ENCODE measurements at regions not wholly inside any gene's neighbourhood (a gene's known extent, or its start where the extent isn't known, plus 50 kb on each side); places are given as distances from the start of the nearest gene placed in this dataset.

DNA sequence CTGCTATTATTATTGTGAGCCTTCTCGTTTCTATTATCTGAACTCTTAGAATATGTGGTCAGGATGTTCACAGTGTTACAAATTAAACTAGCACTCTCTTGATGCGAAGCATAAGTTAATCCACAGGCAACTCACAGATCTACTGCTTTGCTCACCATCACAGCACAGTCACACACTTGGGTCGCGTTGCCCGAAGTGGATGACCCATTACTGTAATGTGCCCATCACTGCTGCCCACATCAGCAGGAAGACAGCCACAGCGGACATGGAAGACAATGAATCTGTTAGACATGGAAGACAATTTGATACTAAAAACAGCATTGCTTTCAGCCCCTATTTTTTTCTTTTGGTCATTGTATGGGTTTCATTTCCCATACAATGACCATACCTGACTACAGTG lies 216.4 kb upstream of the B3GAT1 start:
- H3K9ac ChIP-seq (ENCODE audit: low read length in 5 of 5), result no peak overlapping the region
- H3K9me3 ChIP-seq (ENCODE audit: control insufficient read depth in 5 of 5, low read length in 5 of 5), result no peaks in the 10 kb centered on the region
- H3K4me1 ChIP-seq (ENCODE audit: control insufficient read depth in 5 of 5, insufficient read depth in 5 of 5, low read length in 5 of 5), result no peaks in the 10 kb centered on the region
- H3K27me3 ChIP-seq (ENCODE audit: control insufficient read depth in 5 of 5, insufficient read depth in 4 of 5, low read length in 5 of 5), result peaks cover 0 to 12% (median 0%) of the 10 kb centered on the region in 5 donors
- H3K27ac ChIP-seq (ENCODE audit: low read depth, low read length), result no peak overlapping the region
- no peak overlapping the region for H3K4me3 ChIP-seq (ENCODE audit: low read depth in 1 of 5, low read length in 5 of 5)
- no peaks in the 10 kb centered on the region for H3K36me3 ChIP-seq (ENCODE audit: control insufficient read depth in 5 of 5, insufficient read depth in 5 of 5, low read length in 5 of 5)

GRCh38 chr11:134626032-134626431 lies 214.0 kb upstream of the B3GAT1 start:
- Histone ChIP-seq H3K27me3 (ENCODE audit: control insufficient read depth in 5 of 5, insufficient read depth in 4 of 5, low read length in 5 of 5) (peaks cover 0 to 9% (median 2%) of the 10 kb centered on the region in 5 donors), H3K9me3 (ENCODE audit: control insufficient read depth in 5 of 5, low read length in 5 of 5) (no peaks in the 10 kb centered on the region), H3K4me1 (ENCODE audit: control insufficient read depth in 5 of 5, insufficient read depth in 5 of 5, low read length in 5 of 5) (no peaks in the 10 kb centered on the region), H3K9ac (ENCODE audit: low read length in 5 of 5) (no peak overlapping the region), H3K36me3 (ENCODE audit: control insufficient read depth in 5 of 5, insufficient read depth in 5 of 5, low read length in 5 of 5) (no peaks in the 10 kb centered on the region), H3K4me3 (ENCODE audit: low read depth in 1 of 5, low read length in 5 of 5) (no peak overlapping the region), H3K27ac (ENCODE audit: low read depth, low read length) (no peak overlapping the region)

- H3K9me3 ChIP-seq (ENCODE audit: control insufficient read depth in 5 of 5, low read length in 5 of 5), result no peaks in the 10 kb centered on the region
- H3K4me3 ChIP-seq (ENCODE audit: low read depth in 1 of 5, low read length in 5 of 5), result no peak overlapping the region
- H3K9ac ChIP-seq (ENCODE audit: low read length in 5 of 5), result no peak overlapping the region
These were observed 213.6 kb upstream of the B3GAT1 start for GRCh38 chr11:134625631-134626030.

GRCh38 chr11:134625151-134625550 lies 213.1 kb upstream of the B3GAT1 start:
- Histone ChIP-seq H3K9me3 (ENCODE audit: control insufficient read depth in 5 of 5, low read length in 5 of 5) (no peaks in the 10 kb centered on the region), H3K27me3 (ENCODE audit: control insufficient read depth in 5 of 5, insufficient read depth in 4 of 5, low read length in 5 of 5) (peaks cover 0 to 9% (median 2%) of the 10 kb centered on the region in 5 donors), H3K27ac (ENCODE audit: low read depth, low read length) (no peak overlapping the region), H3K36me3 (ENCODE audit: control insufficient read depth in 5 of 5, insufficient read depth in 5 of 5, low read length in 5 of 5) (no peaks in the 10 kb centered on the region), H3K9ac (ENCODE audit: low read length in 5 of 5) (no peak overlapping the region), H3K4me1 (ENCODE audit: control insufficient read depth in 5 of 5, insufficient read depth in 5 of 5, low read length in 5 of 5) (no peaks in the 10 kb centered on the region), H3K4me3 (ENCODE audit: low read depth in 1 of 5, low read length in 5 of 5) (no peak overlapping the region)

More at GRCh38 chr11:134625631-134626030, 213.6 kb upstream of the B3GAT1 start:
- no peak overlapping the region for H3K27ac ChIP-seq (ENCODE audit: low read depth, low read length)
- H3K4me1 ChIP-seq (ENCODE audit: control insufficient read depth in 5 of 5, insufficient read depth in 5 of 5, low read length in 5 of 5), result no peaks in the 10 kb centered on the region
- H3K36me3 ChIP-seq (ENCODE audit: control insufficient read depth in 5 of 5, insufficient read depth in 5 of 5, low read length in 5 of 5), result no peaks in the 10 kb centered on the region
- H3K27me3 ChIP-seq (ENCODE audit: control insufficient read depth in 5 of 5, insufficient read depth in 4 of 5, low read length in 5 of 5), result peaks cover 0 to 9% (median 2%) of the 10 kb centered on the region in 5 donors

DNA sequence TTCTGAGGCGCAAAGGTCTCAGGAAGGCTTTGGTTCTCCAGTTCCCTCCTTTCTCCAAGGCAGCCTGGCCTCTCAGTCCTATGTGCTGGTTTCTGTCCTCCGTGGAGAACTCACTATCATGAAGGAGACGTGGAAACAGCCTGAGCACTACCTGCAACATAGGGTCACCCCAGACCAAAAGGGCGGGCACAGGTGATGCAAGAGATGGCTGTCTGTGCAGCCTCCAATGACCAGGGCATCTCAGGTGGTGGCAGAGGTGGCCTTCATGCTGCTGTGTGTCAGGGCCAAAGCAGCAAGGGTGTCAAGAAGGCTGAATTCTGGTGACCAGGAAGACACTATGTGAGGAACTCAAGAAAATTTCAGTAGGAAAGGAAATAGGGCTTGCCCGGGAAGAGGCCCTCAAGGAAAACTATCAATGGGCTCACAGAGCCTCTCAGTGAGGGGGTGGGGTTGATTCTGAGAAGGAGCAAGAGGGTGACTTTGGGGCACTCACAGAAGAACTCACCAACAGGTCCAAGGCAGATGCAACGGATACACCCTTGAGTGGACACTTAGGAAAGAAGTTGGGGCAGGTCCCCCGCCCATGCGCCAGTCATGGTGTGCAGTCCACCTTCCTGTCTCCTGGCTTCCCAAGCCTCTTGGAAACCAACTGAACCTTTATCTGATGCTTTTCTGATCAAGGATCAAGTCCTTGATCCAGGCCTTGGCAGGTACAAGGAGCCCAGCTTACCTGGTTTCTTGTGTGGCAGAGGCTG lies 212.3 kb upstream of the B3GAT1 start:
- H3K9me3 ChIP-seq (ENCODE audit: control insufficient read depth in 5 of 5, low read length in 5 of 5), result no peaks in the 10 kb centered on the region
- H3K27ac ChIP-seq (ENCODE audit: low read depth, low read length), result no peak overlapping the region
- no peak overlapping the region for H3K4me3 ChIP-seq (ENCODE audit: low read depth in 1 of 5, low read length in 5 of 5)
- H3K36me3 ChIP-seq (ENCODE audit: control insufficient read depth in 5 of 5, insufficient read depth in 5 of 5, low read length in 5 of 5), result no peaks in the 10 kb centered on the region
- H3K9ac ChIP-seq (ENCODE audit: low read length in 5 of 5), result no peak overlapping the region
- peaks cover 0 to 9% (median 2%) of the 10 kb centered on the region in 5 donors for H3K27me3 ChIP-seq (ENCODE audit: control insufficient read depth in 5 of 5, insufficient read depth in 4 of 5, low read length in 5 of 5)
- H3K4me1 ChIP-seq (ENCODE audit: control insufficient read depth in 5 of 5, insufficient read depth in 5 of 5, low read length in 5 of 5), result no peaks in the 10 kb centered on the region

- H3K9ac ChIP-seq (ENCODE audit: low read length in 5 of 5), result no peak overlapping the region
These were observed 211.7 kb upstream of the B3GAT1 start for GRCh38 chr11:134623711-134624110.

GRCh38 chr11:134622458-134622857 lies 210.4 kb upstream of the B3GAT1 start:
- Histone ChIP-seq H3K27ac (ENCODE audit: low read depth, low read length) (no peak overlapping the region), H3K36me3 (ENCODE audit: control insufficient read depth in 5 of 5, insufficient read depth in 5 of 5, low read length in 5 of 5) (no peaks in the 10 kb centered on the region), H3K4me1 (ENCODE audit: control insufficient read depth in 5 of 5, insufficient read depth in 5 of 5, low read length in 5 of 5) (no peaks in the 10 kb centered on the region), H3K4me3 (ENCODE audit: low read depth in 1 of 5, low read length in 5 of 5) (no peak overlapping the region), H3K9me3 (ENCODE audit: control insufficient read depth in 5 of 5, low read length in 5 of 5) (no peaks in the 10 kb centered on the region), H3K27me3 (ENCODE audit: control insufficient read depth in 5 of 5, insufficient read depth in 4 of 5, low read length in 5 of 5) (peaks cover 0 to 5% (median 0%) of the 10 kb centered on the region in 5 donors), H3K9ac (ENCODE audit: low read length in 5 of 5) (no peak overlapping the region)

More at GRCh38 chr11:134623711-134624110, 211.7 kb upstream of the B3GAT1 start:
- H3K9me3 ChIP-seq (ENCODE audit: control insufficient read depth in 5 of 5, low read length in 5 of 5), result no peaks in the 10 kb centered on the region
- H3K27me3 ChIP-seq (ENCODE audit: control insufficient read depth in 5 of 5, insufficient read depth in 4 of 5, low read length in 5 of 5), result peaks cover 0 to 9% (median 2%) of the 10 kb centered on the region in 5 donors
- no peaks in the 10 kb centered on the region for H3K4me1 ChIP-seq (ENCODE audit: control insufficient read depth in 5 of 5, insufficient read depth in 5 of 5, low read length in 5 of 5)
- H3K4me3 ChIP-seq (ENCODE audit: low read depth in 1 of 5, low read length in 5 of 5), result no peak overlapping the region
- no peak overlapping the region for H3K27ac ChIP-seq (ENCODE audit: low read depth, low read length)
- H3K36me3 ChIP-seq (ENCODE audit: control insufficient read depth in 5 of 5, insufficient read depth in 5 of 5, low read length in 5 of 5), result no peaks in the 10 kb centered on the region

GRCh38 chr11:134617360-134617759 lies 205.3 kb upstream of the B3GAT1 start:
- Histone ChIP-seq H3K36me3 (ENCODE audit: control insufficient read depth in 5 of 5, insufficient read depth in 5 of 5, low read length in 5 of 5) (no peaks in the 10 kb centered on the region), H3K4me3 (ENCODE audit: low read depth in 1 of 5, low read length in 5 of 5) (no peak overlapping the region), H3K27me3 (ENCODE audit: control insufficient read depth in 5 of 5, insufficient read depth in 4 of 5, low read length in 5 of 5) (peaks cover 0 to 5% (median 0%) of the 10 kb centered on the region in 5 donors), H3K9ac (ENCODE audit: low read length in 5 of 5) (no peak overlapping the region), H3K4me1 (ENCODE audit: control insufficient read depth in 5 of 5, insufficient read depth in 5 of 5, low read length in 5 of 5) (no peaks in the 10 kb centered on the region), H3K9me3 (ENCODE audit: control insufficient read depth in 5 of 5, low read length in 5 of 5) (peaks cover 0 to 5% (median 3%) of the 10 kb centered on the region in 5 donors), H3K27ac (ENCODE audit: low read depth, low read length) (no peak overlapping the region)

- H3K4me3 ChIP-seq (ENCODE audit: low read depth in 1 of 5, low read length in 5 of 5), result no peak overlapping the region
- H3K27ac ChIP-seq (ENCODE audit: low read depth, low read length), result no peak overlapping the region
- no peaks in the 10 kb centered on the region for H3K4me1 ChIP-seq (ENCODE audit: control insufficient read depth in 5 of 5, insufficient read depth in 5 of 5, low read length in 5 of 5)
- H3K27me3 ChIP-seq (ENCODE audit: control insufficient read depth in 5 of 5, insufficient read depth in 4 of 5, low read length in 5 of 5), result peaks cover 0 to 12% (median 0%) of the 10 kb centered on the region in 5 donors
- H3K9me3 ChIP-seq (ENCODE audit: control insufficient read depth in 5 of 5, low read length in 5 of 5), result peaks cover 0 to 5% (median 3%) of the 10 kb centered on the region in 5 donors
- H3K9ac ChIP-seq (ENCODE audit: low read length in 5 of 5), result no peak overlapping the region
- no peaks in the 10 kb centered on the region for H3K36me3 ChIP-seq (ENCODE audit: control insufficient read depth in 5 of 5, insufficient read depth in 5 of 5, low read length in 5 of 5)
These were observed 204.0 kb upstream of the B3GAT1 start for GRCh38 chr11:134616038-134616437.

- H3K27me3 ChIP-seq (ENCODE audit: control insufficient read depth in 5 of 5, insufficient read depth in 4 of 5, low read length in 5 of 5), result peaks cover 0 to 12% (median 3%) of the 10 kb centered on the region in 5 donors
- peaks cover 0 to 5% (median 3%) of the 10 kb centered on the region in 5 donors for H3K9me3 ChIP-seq (ENCODE audit: control insufficient read depth in 5 of 5, low read length in 5 of 5)
- H3K36me3 ChIP-seq (ENCODE audit: control insufficient read depth in 5 of 5, insufficient read depth in 5 of 5, low read length in 5 of 5), result no peaks in the 10 kb centered on the region
- H3K9ac ChIP-seq (ENCODE audit: low read length in 5 of 5), result no peak overlapping the region
- H3K27ac ChIP-seq (ENCODE audit: low read depth, low read length), result no peak overlapping the region
- H3K4me1 ChIP-seq (ENCODE audit: control insufficient read depth in 5 of 5, insufficient read depth in 5 of 5, low read length in 5 of 5), result no peaks in the 10 kb centered on the region
- H3K4me3 ChIP-seq (ENCODE audit: low read depth in 1 of 5, low read length in 5 of 5), result no peak overlapping the region
These were observed 203.1 kb upstream of the B3GAT1 start for GRCh38 chr11:134615041-134615615.
